ENCODE measurements at regions not wholly inside any gene's neighbourhood (a gene's known extent, or its start where the extent isn't known, plus 50 kb on each side); places are given as distances from the start of the nearest gene placed in this dataset.
"Not testable (repeated sequence)": the region's sequence is repeated elsewhere in the genome, so short reads cannot be mapped to it uniquely, and the experiment has no call there.

DNA sequence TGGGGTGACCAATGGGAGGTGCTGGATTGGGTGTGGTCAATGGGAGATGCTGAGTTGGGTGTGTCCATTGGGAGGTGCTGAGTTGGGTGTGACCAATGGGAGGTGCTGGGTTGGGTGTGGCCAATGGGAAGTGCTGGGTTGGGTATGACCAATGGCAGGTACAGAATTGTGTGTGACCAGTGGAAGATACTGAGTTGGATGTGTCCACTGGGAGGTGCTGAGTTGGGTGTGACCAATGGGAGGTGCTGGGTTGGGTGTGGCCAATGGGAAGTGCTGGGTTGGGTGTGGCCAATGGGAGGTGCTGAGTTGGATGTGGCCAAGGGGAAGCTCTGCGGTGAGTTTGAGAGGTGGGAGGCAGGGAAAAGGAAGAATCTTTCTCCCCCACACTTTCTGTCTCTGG is 250.0 kb upstream of the PROK2 start:
- no peak for FAIRE-seq

DNA sequence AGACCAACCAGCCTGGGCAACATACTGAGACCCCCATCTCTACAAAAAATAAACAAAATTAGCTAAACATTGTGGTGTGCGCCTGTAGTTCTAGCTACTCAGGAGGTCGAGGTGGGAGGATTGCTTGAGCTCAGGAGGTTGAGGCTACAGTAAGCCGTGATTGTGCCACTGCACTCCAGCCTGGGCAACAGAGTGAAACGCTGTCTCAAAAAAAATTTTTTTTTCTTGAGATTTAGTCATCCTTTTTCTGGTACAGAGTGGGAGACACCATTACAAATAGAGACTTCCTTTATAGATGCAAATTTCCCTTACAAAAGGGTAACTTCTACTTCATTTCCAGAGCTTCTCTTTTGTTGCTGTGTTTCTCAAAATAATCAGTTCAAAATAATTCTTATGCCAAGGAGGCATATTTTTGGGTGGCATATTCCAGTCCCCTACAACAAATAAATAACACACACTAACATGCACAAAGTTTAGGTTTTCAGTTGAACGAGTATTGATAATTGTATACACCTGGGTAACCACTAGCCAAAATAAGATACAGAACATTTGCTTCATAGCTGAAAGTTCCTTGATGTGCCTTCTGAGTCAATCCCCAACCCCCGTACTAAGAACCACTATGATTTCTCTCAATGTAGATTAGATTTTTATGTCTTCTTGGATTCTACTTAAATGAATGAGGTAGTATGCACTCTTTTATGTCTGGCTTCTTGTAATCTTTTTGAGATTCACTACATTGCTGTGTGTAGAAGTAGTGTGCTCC is 248.9 kb upstream of the PROK2 start:
- FAIRE-seq = no peak

- FAIRE-seq = no peak
Measured at GRCh38 chr3:72032441-72033135, 247.6 kb upstream of the PROK2 start.

GRCh38 chr3:72031581-72031980 is 246.6 kb upstream of the PROK2 start:
- no peak for FAIRE-seq

DNA sequence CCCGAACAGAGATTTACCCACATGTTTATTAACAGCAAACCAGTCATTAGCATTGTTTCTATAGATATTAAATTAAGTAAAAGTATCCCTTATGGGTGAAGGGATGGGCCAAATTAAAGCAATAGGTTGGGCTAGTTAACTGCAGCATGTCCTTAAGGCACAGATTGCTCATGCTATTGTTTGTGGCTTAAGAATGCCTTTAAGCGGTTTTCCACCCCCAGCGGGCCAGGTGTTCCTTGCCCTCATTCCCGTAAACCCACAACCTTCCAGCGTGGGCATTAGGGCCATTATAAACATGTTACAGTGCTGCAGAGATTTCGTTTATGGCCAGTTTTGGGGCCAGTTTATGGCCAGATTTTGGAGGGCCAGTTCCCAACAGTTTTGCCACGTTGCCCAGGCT is 245.3 kb upstream of the PROK2 start:
- FAIRE-seq = not testable (repeated sequence)

GRCh38 chr3:72028726-72029125 is 243.8 kb upstream of the PROK2 start:
- not testable (repeated sequence) for FAIRE-seq

DNA sequence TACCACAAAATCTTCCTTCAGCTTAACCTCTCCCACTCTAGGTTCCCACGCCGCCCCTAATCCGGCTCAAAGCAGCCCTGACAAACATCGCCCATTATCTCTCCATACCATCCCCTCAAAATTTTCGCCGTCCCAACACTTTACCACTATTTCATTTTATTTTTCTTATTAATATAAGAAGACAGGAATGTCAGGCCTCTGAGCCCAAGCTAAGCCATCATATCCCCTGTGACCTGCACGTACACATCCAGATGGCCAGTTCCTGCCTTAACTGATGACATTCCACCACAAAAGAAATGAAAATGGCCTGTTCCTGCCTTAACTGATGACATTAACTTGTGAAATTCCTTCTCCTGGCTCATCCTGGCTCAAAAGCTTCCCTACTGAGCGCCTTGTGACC is 243.4 kb upstream of the PROK2 start:
- FAIRE-seq = not testable (repeated sequence)

- not testable (repeated sequence) for FAIRE-seq
Measured at GRCh38 chr3:72027728-72028127, 242.8 kb upstream of the PROK2 start.

DNA sequence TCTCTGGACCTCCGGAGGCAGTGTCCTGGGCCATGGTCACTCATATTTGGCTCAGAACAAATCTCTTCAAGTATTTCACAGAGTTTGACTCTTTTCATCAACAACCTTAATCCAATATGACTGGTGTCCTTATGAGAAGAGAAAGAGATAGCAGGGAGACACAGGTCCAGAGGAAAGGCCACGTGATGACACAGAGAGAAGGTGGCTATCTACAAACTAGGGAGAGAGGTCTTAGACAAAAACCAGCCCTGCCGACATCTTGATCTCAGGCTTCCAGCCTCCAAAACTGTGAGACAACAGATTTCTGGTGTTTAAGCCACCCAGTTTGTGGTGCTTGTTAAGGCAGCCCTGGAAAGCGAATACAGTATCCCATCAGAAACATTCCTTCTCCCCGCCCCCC is 237.1 kb upstream of the PROK2 start:
- FAIRE-seq = no peak

- FAIRE-seq = no peak
Measured at GRCh38 chr3:72021531-72021930, 236.6 kb upstream of the PROK2 start.

DNA sequence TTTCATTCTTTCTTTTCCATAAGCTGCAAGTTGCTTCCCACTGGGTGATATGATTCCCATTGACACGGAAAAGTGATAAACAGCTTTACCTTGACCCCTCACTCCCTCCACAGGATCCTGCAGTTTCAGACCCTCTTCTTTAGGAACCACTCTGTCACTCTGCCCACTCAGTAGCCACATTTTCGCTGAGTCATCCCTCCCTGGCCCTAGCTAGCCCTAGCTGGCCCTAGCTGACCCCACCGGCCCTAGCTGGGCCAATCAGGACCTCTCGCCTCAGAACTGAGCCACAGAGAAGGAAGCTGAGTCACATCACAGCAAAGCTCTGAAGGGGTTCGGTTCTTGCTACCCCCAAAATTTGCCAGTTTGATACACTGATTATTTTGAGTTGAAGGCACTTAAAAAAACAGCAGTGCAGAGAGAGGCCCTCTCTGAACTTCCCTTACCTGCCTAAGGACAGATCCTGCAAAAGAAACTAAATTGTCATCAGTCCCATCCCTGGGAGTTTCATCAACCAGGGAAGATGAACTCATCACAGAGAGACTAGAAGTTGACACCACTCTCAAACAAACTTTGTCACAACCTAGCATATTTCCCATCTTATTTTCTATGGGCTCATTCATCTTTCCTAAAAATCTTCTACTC is 233.5 kb upstream of the PROK2 start:
- no peak for FAIRE-seq

DNA sequence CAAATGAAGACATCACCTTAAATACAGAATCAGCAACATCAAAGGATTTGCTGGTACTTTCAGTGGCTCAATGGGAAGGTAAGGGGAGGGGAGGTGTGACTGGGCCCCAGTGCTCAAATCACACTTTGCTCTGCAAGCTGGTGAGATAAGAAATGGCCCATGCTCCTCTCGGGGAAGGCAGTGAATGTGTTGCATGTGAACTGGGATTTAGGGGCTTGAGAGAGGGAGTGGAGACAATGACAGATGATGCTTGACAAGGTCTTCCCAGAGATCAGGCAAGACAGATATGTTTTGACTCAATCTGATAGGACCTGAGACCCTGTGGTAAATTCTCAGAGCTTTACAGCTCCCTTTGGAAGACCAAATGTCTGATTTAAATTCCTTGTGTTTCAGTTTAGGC is 233.0 kb upstream of the PROK2 start:
- FAIRE-seq = no peak

- no peak for FAIRE-seq
Measured at GRCh38 chr3:72017311-72017710, 232.4 kb upstream of the PROK2 start.

DNA sequence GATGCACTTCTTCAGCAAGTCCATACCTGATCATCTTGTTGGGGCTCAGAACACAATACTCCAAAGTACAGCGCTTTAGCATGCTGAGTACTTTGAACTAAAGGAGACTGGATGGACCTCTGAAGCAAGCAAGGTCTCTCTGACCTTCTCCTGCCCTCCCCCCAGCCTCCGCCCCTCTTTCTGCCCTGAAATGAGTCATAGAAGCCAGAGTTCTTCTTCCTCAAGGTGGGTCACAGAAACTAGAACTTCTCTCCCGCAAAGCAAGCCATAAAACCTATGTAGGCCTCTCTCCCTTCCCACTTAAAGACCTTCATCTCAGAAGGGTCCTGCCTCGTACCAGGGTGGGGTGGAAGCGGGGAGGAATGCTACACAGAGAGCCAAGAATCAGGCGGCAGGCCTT is 230.5 kb upstream of the PROK2 start:
- FAIRE-seq = no peak

DNA sequence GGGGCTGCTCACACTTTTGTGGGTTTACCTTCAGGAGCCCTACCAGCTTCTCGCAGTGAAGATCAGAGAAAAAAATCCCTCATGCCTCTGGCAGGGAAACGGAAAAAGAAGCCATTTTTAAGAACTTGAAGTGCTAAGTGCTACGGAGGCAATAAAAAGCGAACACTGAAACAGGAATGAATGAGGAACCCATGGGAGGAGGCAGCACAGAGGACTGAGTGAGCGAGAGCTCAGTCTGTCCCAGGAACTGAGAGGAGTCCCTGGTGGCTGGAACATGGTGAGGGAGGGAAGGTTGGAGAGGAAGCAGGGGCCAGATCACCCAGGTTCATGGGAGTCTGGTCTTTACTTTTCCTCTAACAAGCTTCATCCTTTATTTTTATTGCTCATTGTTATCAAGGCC is 228.1 kb upstream of the PROK2 start:
- FAIRE-seq = no peak

GRCh38 chr3:72012363-72012762 is 227.4 kb upstream of the PROK2 start:
- no peak for FAIRE-seq

- no peak for FAIRE-seq
Measured at GRCh38 chr3:72011485-72011884, 226.5 kb upstream of the PROK2 start.

DNA sequence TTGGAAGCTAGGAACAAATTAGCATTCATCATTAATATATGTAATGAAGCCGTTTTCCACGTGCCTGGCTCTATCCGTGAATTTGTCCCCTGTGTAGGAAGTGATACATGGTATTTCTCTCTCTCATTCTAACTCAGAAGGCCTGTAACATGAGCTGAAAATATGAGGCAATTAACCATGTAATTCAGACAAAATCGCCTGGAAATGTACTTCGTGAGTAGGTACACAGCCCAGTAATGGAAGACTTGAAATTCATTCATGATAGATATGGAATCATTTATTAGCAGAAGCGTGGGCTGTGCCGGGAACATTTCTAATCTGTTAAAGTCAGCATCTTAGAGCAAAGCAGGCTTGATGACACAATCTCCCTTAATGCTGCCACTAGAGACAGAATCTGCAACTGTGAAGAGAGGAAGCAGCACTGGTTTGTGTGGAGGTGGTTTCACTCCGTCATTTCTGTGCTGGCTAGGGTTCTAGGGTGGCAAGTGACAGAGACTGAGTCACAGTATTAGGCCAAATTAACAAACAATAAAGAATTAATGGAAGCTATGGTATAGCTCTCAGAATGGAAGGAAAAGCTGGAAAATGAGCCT is 225.0 kb upstream of the PROK2 start:
- no peak for FAIRE-seq

DNA sequence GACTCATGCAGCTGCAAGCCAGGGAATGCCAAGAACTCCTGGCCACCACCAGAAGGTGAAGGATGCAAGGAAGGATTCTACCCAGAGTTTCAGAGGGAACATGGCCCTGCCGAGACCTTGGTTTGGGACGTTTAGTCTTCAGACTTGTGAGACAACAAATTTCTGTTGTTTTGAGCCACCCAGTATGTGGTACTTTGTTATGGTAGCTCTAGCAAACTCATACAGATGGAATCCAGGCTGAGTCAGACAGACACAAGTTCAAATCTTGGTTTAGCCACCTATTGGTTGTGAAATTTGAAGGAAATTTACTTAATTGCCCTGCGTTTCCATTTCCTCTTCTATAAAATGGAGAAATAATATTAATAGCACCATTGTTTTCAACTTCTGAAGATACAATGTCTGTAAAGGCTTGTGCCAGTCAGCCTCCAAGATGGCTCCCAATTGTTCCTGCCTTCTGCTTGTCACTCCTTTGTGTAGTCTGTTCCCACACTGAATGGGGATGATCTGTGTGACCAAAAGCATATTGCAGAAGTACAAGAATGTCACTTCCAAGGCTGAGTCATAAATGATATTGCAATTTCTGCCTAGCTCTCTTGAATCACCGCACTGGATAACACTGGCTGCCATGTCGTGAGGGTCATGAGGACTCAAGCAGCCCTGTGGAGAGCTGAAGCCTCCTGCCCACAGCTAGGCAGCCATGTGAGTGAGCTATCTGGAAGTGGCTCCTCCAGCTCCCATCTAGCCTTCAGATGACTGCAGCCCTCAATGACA is 223.5 kb upstream of the PROK2 start:
- FAIRE-seq = no peak

DNA sequence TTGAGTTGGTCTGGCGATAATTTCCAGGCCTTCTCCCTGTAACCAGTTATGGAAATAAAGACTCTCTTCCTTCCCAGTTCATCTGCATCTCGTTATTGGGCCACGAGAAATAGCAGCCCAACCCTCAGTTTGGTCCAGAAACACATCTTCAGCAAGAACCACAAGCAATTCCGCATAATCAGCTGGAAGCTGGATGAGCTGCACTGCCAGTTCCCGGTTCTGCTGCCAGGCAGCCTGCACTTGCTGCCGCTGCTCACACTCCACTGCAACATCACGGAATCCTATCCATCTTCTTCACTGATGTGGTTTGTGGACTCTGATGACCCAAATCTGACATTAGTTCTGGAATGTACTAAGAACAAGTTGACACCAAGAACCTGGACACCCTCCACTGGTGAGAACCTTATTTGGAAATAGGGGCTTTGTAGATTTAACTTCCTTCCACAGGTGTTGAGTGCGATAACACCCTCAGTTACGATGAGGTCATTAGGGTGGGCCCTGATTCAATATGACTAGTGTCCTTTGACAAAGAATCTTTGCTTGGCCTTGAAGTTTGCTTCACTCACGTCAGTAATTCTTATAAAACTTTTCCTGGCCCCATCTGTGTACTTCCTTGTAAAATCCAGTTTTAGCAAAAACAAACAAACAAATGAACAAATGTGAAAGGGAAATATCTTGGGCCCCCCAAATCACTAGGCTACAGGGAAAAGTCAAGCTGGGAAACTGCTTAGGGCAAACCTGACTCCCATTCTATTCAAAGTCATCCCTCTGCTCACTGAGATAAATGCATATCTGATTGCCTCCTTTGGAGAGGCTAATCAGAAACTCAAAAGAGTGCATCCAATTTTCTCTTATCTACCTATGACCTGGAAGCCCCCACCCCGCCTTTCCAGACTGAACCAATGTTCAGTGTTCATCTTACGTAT is 221.9 kb upstream of the PROK2 start:
- FAIRE-seq = no peak

DNA sequence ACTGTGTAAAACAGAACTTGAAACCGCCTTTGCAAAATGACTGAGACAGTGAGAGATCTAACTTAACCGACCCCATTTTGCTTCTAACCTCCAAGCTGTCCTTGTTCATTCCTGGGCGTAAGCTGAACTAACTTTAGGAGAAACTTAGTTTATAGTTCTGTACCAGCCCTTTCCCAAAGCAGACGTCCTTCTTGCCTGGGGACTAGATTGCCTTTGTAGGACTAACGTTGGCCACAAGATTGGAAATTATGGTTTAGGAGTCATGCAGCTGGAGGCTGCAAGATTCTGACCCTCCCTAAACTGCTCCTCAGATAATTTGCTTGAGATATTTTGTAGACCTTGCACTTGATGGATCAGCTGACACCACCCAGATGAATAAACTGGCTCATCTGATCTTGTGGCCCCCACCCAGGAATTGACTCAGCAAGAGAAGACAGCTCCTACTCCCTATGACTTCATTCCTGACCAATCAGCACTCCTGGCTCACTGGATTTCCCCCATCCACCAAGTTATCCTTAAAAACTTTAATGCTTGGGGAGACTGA is 219.9 kb upstream of the PROK2 start:
- no peak for FAIRE-seq
